GM23338 (cell line): ENCODE measurements at regions not wholly inside any gene's neighbourhood (a gene's known extent, or its start where the extent isn't known, plus 50 kb on each side); places are given as distances from the start of the nearest gene placed in this dataset.

ENCODE experiments used
- ATAC-seq: fragments of 200-7000 bp; cut with Tn5 transposase; 3 replicates; pipeline ENCODE4 v1.9.1; 2020
- DNase-seq: peaks from one replicate; pipeline ENCODE4 v3.0.0-alpha.2; 2015; ENCODE audit warnings: low spot score
- H2AFZ ChIP-seq: fragments of 200-600 bp; sonication (generic); 2 replicates; pipeline ENCODE4 v1.8.0; 2016; ENCODE audit warnings: antibody characterized with exemption, mild to moderate bottlenecking, moderate library complexity
- H3F3A ChIP-seq: fragments of 200-600 bp; sonication (generic); replicated peaks from 2 replicates; pipeline ENCODE4 v1.8.0; 2017; ENCODE audit warnings: antibody characterized with exemption, mixed run types, low read depth
- H3K27ac ChIP-seq: fragments of 200-600 bp; sonication (generic); 2 replicates; pipeline ENCODE4 v1.6.1; 2016; ENCODE audit warnings: low read depth
- H3K27me3 ChIP-seq: fragments of 200-600 bp; sonication (generic); 2 replicates; pipeline ENCODE4 v1.8.0; 2016; ENCODE audit warnings: mild to moderate bottlenecking, mixed run types, moderate library complexity; ENCODE audit not compliant: insufficient read depth
- H3K36me3 ChIP-seq: fragments of 200-600 bp; sonication (generic); 2 replicates; pipeline ENCODE4 v1.8.0; 2016; ENCODE audit warnings: mild to moderate bottlenecking; ENCODE audit not compliant: insufficient read depth
- H3K4me1 ChIP-seq: fragments of 200-600 bp; sonication (generic); 2 replicates; pipeline ENCODE4 v1.8.0; 2016; ENCODE audit warnings: mild to moderate bottlenecking, moderate library complexity; ENCODE audit not compliant: insufficient read depth
- H3K4me2 ChIP-seq: fragments of 200-600 bp; sonication (generic); 2 replicates; pipeline ENCODE4 v1.7.1; 2017; ENCODE audit warnings: mixed run types
- H3K4me3 ChIP-seq: fragments of 200-600 bp; sonication (generic); 2 replicates; pipeline ENCODE4 v1.6.1; 2016; ENCODE audit warnings: mixed run types
- H3K79me2 ChIP-seq: fragments of 200-600 bp; sonication (generic); replicated peaks from 2 replicates; pipeline ENCODE4 v1.8.0; 2017; ENCODE audit warnings: mild to moderate bottlenecking; ENCODE audit not compliant: insufficient read depth
- H3K9me2 ChIP-seq: fragments of 200-600 bp; sonication (generic); 2 replicates; pipeline ENCODE4 v1.8.0; 2017; ENCODE audit not compliant: insufficient read depth
- H4K20me1 ChIP-seq: fragments of 200-600 bp; sonication (generic); replicated peaks from 2 replicates; pipeline ENCODE4 v1.8.0; 2017; ENCODE audit warnings: mild to moderate bottlenecking; ENCODE audit not compliant: insufficient read depth
- H3K27ac Mint-ChIP-seq: 2 replicates; pipeline ENCODE4 v1.8.0; 2020; ENCODE audit warnings: inconsistent platforms, mild to moderate bottlenecking, moderate library complexity, mixed read lengths
- H3K27me3 Mint-ChIP-seq: 3 replicates; pipeline ENCODE4 v1.8.0; 2022; ENCODE audit warnings: low read depth, mild to moderate bottlenecking, moderate library complexity, mixed read lengths, inconsistent platforms; ENCODE audit not compliant: insufficient read depth, poor library complexity
- H3K36me3 Mint-ChIP-seq: 3 replicates; pipeline ENCODE4 v1.8.0; 2021; ENCODE audit warnings: low read depth, mild to moderate bottlenecking, inconsistent platforms, moderate library complexity, mixed read lengths
- H3K4me1 Mint-ChIP-seq: 3 replicates; pipeline ENCODE4 v1.8.0; 2020; ENCODE audit warnings: mild to moderate bottlenecking, inconsistent platforms, mixed read lengths
- H3K4me3 Mint-ChIP-seq: 3 replicates; pipeline ENCODE4 v1.8.0; 2021; ENCODE audit warnings: moderate library complexity, mild to moderate bottlenecking, inconsistent platforms, mixed read lengths
- H3K9me3 Mint-ChIP-seq: 3 replicates; pipeline ENCODE4 v1.8.0; 2020; ENCODE audit warnings: moderate library complexity, mild to moderate bottlenecking, inconsistent platforms, mixed read lengths
- JUNB ChIP-seq: IDR thresholded peaks from one replicate; pipeline ENCODE4 v1.6.1; 2016; ENCODE audit warnings: antibody characterized with exemption; ENCODE audit not compliant: unreplicated experiment
- NANOG ChIP-seq: IDR thresholded peaks from 2 replicates; pipeline ENCODE4 v1.6.1; 2016; ENCODE audit warnings: antibody characterized with exemption, borderline replicate concordance
- ZNF331 ChIP-seq: fragments of 250-450 bp; sonication (Bioruptor Pico); IDR thresholded peaks from 2 replicates; pipeline ENCODE4 v1.5.0; 2020; ENCODE audit warnings: low read depth, mild to moderate bottlenecking, moderate library complexity
- TF ChIP-seq, protein P1 (sequence below): fragments of 250-450 bp; sonication (Bioruptor Pico); IDR thresholded peaks from 2 replicates; pipeline ENCODE4 v1.5.0; 2020; ENCODE audit warnings: mild to moderate bottlenecking, moderate library complexity
- TF ChIP-seq, protein P2 (sequence below), 2 experiments: fragments of 200-600 bp in 1 of 2; sonication (generic) in 1 of 2; conservative IDR thresholded peaks; 2 replicates each; pipeline versions ENCODE4 v1.5.1 to v1.6.1; 2016 to 2017; ENCODE audit warnings: antibody characterized with exemption in 2 of 2, low read depth in 2 of 2, mild to moderate bottlenecking in 2 of 2, moderate library complexity in 1 of 2
- TF ChIP-seq, protein P3 (sequence below): IDR thresholded peaks from 2 replicates; pipeline ENCODE4 v1.6.1; 2016; ENCODE audit warnings: antibody characterized with exemption

DNA sequence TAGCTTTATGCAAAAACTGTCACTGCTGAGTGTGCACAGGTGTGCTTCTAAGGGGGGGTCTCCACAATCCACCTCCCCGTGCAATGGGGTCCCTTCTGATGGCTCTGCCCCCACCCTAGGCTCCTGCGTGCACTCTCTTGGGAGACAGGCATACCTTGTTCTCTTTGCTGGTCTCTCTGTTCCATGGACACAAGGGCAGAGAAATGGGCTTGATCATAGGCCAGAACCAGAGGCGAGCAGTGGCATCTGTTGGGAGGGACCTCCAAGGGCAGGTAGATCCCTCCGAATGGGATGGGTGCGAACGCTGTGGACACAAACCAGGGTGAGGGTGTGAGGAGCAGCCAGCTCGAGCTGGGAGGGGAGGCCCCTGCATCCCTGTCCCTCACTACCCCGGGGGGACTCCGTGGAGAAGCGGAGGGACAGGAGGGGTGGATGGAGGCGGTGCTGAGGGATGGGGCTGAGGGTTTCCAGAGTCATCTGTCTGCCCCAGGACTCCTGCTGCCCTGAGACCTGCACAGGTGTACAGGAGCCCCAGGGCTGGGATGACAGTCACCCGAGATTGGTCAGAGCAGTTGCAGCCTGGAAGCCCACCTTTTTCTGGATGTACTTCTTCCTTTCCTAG is 175.0 kb downstream of the KLF13 start (continued):
- TF ChIP-seq, protein P1, sequence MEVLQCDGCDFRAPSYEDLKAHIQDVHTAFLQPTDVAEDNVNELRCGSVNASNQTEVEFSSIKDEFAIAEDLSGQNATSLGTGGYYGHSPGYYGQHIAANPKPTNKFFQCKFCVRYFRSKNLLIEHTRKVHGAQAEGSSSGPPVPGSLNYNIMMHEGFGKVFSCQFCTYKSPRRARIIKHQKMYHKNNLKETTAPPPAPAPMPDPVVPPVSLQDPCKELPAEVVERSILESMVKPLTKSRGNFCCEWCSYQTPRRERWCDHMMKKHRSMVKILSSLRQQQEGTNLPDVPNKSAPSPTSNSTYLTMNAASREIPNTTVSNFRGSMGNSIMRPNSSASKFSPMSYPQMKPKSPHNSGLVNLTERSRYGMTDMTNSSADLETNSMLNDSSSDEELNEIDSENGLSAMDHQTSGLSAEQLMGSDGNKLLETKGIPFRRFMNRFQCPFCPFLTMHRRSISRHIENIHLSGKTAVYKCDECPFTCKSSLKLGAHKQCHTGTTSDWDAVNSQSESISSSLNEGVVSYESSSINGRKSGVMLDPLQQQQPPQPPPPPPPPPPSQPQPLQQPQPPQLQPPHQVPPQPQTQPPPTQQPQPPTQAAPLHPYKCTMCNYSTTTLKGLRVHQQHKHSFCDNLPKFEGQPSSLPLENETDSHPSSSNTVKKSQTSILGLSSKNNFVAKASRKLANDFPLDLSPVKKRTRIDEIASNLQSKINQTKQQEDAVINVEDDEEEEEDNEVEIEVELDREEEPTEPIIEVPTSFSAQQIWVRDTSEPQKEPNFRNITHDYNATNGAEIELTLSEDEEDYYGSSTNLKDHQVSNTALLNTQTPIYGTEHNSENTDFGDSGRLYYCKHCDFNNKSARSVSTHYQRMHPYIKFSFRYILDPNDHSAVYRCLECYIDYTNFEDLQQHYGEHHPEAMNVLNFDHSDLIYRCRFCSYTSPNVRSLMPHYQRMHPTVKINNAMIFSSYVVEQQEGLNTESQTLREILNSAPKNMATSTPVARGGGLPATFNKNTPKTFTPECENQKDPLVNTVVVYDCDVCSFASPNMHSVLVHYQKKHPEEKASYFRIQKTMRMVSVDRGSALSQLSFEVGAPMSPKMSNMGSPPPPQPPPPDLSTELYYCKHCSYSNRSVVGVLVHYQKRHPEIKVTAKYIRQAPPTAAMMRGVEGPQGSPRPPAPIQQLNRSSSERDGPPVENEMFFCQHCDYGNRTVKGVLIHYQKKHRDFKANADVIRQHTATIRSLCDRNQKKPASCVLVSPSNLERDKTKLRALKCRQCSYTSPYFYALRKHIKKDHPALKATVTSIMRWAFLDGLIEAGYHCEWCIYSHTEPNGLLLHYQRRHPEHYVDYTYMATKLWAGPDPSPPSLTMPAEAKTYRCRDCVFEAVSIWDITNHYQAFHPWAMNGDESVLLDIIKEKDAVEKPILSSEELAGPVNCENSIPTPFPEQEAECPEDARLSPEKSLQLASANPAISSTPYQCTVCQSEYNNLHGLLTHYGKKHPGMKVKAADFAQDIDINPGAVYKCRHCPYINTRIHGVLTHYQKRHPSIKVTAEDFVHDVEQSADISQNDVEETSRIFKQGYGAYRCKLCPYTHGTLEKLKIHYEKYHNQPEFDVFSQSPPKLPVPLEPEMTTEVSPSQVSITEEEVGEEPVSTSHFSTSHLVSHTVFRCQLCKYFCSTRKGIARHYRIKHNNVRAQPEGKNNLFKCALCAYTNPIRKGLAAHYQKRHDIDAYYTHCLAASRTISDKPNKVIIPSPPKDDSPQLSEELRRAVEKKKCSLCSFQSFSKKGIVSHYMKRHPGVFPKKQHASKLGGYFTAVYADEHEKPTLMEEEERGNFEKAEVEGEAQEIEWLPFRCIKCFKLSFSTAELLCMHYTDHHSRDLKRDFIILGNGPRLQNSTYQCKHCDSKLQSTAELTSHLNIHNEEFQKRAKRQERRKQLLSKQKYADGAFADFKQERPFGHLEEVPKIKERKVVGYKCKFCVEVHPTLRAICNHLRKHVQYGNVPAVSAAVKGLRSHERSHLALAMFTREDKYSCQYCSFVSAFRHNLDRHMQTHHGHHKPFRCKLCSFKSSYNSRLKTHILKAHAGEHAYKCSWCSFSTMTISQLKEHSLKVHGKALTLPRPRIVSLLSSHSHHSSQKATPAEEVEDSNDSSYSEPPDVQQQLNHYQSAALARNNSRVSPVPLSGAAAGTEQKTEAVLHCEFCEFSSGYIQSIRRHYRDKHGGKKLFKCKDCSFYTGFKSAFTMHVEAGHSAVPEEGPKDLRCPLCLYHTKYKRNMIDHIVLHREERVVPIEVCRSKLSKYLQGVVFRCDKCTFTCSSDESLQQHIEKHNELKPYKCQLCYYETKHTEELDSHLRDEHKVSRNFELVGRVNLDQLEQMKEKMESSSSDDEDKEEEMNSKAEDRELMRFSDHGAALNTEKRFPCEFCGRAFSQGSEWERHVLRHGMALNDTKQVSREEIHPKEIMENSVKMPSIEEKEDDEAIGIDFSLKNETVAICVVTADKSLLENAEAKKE (CRISPR knock-in tag): no peak
- TF ChIP-seq JUNB (no peak), ZNF331 (no peak), NANOG (no peak)

DNA sequence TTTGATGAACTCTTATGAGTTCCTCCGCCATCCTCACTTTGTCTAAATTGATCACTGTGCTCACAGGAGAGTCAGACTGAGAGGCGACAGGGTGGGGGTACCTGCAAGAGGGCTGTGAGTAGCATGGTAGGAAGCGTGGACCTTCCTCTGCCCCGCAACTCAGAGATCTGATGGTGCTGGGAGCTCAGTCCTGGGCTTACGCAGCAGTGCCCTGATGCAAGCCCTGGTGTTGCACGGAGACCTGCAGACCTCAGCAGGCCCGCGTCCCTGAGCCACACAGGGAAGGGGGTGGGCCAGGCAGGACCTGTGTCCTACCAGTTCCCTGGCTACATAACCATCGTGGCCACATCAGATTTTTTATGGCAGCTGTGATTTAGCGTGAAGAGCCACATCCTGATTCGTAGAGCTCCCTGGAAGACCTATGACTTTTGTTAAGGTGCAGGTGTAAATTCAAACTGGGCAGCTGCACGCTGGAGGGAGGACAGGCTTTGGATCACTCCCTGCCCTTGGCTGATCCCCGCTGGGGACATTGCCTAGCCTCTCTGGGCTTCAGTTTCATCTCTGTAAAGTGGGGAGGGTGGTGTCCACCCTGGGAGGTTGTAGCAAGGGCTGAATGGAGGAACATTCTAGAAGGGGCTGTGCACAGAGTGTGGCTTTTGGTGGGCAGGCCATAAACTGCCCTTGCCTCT is 176.1 kb downstream of the KLF13 start:
- Mint-ChIP-seq H3K4me1 (peaks cover 2% of the 10 kb centered on the region; the same call in 2 of the 3 replicates), H3K4me3 (no peak overlapping the region), H3K27me3 (peaks cover 5% of the 10 kb centered on the region), H3K9me3 (no peaks in the 10 kb centered on the region), H3K27ac (no peak overlapping the region), H3K36me3 (no peaks in the 10 kb centered on the region)
- H3K4me1 ChIP-seq: no peaks in the 10 kb centered on the region
- no peaks in the 10 kb centered on the region for H3F3A ChIP-seq
- H3K4me2 ChIP-seq: no peak overlapping the region
- H3K27me3 ChIP-seq: no peaks in the 10 kb centered on the region
- ATAC-seq: no peak
- no peak overlapping the region for H3K27ac ChIP-seq
- H3K4me3 ChIP-seq: no peak overlapping the region
- H3K36me3 ChIP-seq: no peaks in the 10 kb centered on the region
- no peaks in the 10 kb centered on the region for H3K9me2 ChIP-seq
- no peaks in the 10 kb centered on the region for H4K20me1 ChIP-seq
- no peaks in the 10 kb centered on the region for H3K79me2 ChIP-seq
- no peak for DNase-seq
- H2AFZ ChIP-seq: no peak overlapping the region
- no peak for TF ChIP-seq JUNB
- TF ChIP-seq, protein P2, sequence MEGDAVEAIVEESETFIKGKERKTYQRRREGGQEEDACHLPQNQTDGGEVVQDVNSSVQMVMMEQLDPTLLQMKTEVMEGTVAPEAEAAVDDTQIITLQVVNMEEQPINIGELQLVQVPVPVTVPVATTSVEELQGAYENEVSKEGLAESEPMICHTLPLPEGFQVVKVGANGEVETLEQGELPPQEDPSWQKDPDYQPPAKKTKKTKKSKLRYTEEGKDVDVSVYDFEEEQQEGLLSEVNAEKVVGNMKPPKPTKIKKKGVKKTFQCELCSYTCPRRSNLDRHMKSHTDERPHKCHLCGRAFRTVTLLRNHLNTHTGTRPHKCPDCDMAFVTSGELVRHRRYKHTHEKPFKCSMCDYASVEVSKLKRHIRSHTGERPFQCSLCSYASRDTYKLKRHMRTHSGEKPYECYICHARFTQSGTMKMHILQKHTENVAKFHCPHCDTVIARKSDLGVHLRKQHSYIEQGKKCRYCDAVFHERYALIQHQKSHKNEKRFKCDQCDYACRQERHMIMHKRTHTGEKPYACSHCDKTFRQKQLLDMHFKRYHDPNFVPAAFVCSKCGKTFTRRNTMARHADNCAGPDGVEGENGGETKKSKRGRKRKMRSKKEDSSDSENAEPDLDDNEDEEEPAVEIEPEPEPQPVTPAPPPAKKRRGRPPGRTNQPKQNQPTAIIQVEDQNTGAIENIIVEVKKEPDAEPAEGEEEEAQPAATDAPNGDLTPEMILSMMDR (conservative IDR thresholded peaks at IDR 0.05; ENCODE audit: low read depth in 2 of 2): no peak
- TF ChIP-seq, protein P3, sequence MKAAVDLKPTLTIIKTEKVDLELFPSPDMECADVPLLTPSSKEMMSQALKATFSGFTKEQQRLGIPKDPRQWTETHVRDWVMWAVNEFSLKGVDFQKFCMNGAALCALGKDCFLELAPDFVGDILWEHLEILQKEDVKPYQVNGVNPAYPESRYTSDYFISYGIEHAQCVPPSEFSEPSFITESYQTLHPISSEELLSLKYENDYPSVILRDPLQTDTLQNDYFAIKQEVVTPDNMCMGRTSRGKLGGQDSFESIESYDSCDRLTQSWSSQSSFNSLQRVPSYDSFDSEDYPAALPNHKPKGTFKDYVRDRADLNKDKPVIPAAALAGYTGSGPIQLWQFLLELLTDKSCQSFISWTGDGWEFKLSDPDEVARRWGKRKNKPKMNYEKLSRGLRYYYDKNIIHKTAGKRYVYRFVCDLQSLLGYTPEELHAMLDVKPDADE: no peak
